HepG2 (cell line): ENCODE measurements at regions not wholly inside any gene's neighbourhood (a gene's known extent, or its start where the extent isn't known, plus 50 kb on each side); places are given as distances from the start of the nearest gene placed in this dataset.

Source experiments
- FOXK1 ChIP-seq: sonication (generic); formaldehyde crosslinking; IDR thresholded peaks from 2 replicates; pipeline ENCODE4 v1.4.0; 2020; ENCODE audit warnings: low read depth, missing genetic modification reagents, borderline replicate concordance
- SETDB1 ChIP-seq: sonication (generic); formaldehyde crosslinking; IDR thresholded peaks from 2 replicates; pipeline ENCODE4 v1.5.1; 2020; ENCODE audit warnings: missing genetic modification reagents, mild to moderate bottlenecking, borderline replicate concordance
- SP4 ChIP-seq: sonication (generic); formaldehyde crosslinking; IDR thresholded peaks from 2 replicates; pipeline ENCODE4 v1.8.1; 2023; ENCODE audit warnings: mild to moderate bottlenecking, missing genetic modification reagents
- TARDBP ChIP-seq: sonication (generic); formaldehyde crosslinking; IDR thresholded peaks from 2 replicates; pipeline ENCODE4 v1.8.0; 2022; ENCODE audit warnings: mild to moderate bottlenecking, missing genetic modification reagents
- TBL1XR1 ChIP-seq: fragments of 150-350 bp; IDR thresholded peaks from 2 replicates; pipeline ENCODE4 v1.6.1; 2014; ENCODE audit warnings: borderline replicate concordance, low read length; ENCODE audit not compliant: partially characterized antibody
- TF ChIP-seq, protein P1 (sequence below): sonication (generic); formaldehyde crosslinking; IDR thresholded peaks from 2 replicates; pipeline ENCODE4 v1.5.0; 2020; ENCODE audit warnings: mild to moderate bottlenecking, missing genetic modification reagents, moderate library complexity
- TF ChIP-seq, protein P2 (sequence below): sonication (generic); formaldehyde crosslinking; IDR thresholded peaks from 2 replicates; pipeline ENCODE4 v1.8.1; 2023; ENCODE audit warnings: missing genetic modification reagents, inconsistent platforms, borderline replicate concordance
- TF ChIP-seq, protein P3 (sequence below): sonication (generic); formaldehyde crosslinking; IDR thresholded peaks from 2 replicates; pipeline ENCODE4 v1.4.0; 2020; ENCODE audit warnings: missing genetic modification reagents

DNA sequence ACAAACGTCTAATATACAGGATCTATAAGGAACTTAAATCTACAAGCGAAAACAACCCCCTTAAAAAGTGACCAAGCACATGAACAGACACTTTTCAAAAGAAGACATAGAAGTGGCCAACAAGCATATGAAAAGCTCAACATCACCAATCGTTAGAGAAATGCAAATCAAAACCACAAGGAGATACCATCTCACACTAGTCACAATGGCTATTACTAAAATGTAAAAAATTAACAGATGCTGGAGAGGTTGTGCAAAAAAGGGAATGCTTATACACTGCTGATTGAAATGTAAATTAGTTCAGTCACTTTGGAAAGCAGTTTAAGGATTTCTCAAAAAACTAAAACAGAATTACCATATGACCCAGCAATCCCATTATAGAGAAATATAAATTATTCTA is 1148.5 kb upstream of the FAM98A start:
- TF ChIP-seq FOXK1 (CRISPR knock-in tag) (no peak), TARDBP (CRISPR knock-in tag) (no peak), SETDB1 (CRISPR knock-in tag) (no peak), TBL1XR1 (no peak), SP4 (CRISPR knock-in tag) (no peak)
- TF ChIP-seq, protein P1, sequence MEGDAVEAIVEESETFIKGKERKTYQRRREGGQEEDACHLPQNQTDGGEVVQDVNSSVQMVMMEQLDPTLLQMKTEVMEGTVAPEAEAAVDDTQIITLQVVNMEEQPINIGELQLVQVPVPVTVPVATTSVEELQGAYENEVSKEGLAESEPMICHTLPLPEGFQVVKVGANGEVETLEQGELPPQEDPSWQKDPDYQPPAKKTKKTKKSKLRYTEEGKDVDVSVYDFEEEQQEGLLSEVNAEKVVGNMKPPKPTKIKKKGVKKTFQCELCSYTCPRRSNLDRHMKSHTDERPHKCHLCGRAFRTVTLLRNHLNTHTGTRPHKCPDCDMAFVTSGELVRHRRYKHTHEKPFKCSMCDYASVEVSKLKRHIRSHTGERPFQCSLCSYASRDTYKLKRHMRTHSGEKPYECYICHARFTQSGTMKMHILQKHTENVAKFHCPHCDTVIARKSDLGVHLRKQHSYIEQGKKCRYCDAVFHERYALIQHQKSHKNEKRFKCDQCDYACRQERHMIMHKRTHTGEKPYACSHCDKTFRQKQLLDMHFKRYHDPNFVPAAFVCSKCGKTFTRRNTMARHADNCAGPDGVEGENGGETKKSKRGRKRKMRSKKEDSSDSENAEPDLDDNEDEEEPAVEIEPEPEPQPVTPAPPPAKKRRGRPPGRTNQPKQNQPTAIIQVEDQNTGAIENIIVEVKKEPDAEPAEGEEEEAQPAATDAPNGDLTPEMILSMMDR (CRISPR knock-in tag) = no peak
- TF ChIP-seq, protein P2, sequence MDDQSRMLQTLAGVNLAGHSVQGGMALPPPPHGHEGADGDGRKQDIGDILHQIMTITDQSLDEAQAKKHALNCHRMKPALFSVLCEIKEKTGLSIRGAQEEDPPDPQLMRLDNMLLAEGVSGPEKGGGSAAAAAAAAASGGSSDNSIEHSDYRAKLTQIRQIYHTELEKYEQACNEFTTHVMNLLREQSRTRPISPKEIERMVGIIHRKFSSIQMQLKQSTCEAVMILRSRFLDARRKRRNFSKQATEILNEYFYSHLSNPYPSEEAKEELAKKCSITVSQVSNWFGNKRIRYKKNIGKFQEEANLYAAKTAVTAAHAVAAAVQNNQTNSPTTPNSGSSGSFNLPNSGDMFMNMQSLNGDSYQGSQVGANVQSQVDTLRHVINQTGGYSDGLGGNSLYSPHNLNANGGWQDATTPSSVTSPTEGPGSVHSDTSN (CRISPR knock-in tag) = no peak
- TF ChIP-seq, protein P3, sequence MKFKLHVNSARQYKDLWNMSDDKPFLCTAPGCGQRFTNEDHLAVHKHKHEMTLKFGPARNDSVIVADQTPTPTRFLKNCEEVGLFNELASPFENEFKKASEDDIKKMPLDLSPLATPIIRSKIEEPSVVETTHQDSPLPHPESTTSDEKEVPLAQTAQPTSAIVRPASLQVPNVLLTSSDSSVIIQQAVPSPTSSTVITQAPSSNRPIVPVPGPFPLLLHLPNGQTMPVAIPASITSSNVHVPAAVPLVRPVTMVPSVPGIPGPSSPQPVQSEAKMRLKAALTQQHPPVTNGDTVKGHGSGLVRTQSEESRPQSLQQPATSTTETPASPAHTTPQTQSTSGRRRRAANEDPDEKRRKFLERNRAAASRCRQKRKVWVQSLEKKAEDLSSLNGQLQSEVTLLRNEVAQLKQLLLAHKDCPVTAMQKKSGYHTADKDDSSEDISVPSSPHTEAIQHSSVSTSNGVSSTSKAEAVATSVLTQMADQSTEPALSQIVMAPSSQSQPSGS = no peak
